ENCODE measurements at regions not wholly inside any gene's neighbourhood (a gene's known extent, or its start where the extent isn't known, plus 50 kb on each side); places are given as distances from the start of the nearest gene placed in this dataset.

DNA sequence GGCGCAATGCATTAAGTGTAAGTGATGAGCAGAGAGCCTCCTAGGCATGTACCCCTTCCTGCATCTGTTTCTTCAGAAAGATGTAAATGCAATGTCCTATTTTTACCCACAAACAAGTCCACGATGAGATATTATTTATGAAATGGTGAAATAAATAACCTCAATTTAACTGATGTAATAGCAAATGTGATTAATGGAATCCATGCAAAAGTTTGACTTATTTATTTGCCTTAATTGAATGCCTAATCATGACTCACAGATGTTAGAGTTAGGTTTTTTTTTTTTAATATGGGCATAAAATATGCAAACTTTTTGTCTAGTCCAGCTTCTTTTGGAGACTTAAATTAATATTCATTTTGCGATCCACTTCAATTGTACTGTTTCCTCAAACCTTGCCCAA lies 67.7 kb upstream of the ITGA4 start:
- TF ChIP-seq CTCF (IDR thresholded peaks at IDR 0.05) (no peak), EP300 (IDR thresholded peaks at IDR 0.05) (no peak), POLR2A (IDR thresholded peaks at IDR 0.05) (no peak), POLR2AphosphoS5 (IDR thresholded peaks at IDR 0.05) (no peak)

All from stomach (tissue), 4 donors.